HEK293 (cell line): ENCODE measurements at regions not wholly inside any gene's neighbourhood (a gene's known extent, or its start where the extent isn't known, plus 50 kb on each side); places are given as distances from the start of the nearest gene placed in this dataset.

Source experiments
- CTCF ChIA-PET: fragments of 350-600 bp; formaldehyde crosslinking; extraction: SDS; loops from one replicate; lab custom pipeline; 2021; ENCODE audit warnings: antibody characterized with exemption; lab: Yijun Ruan, JAX
- POLR2A ChIA-PET: fragments of 300-600 bp; formaldehyde crosslinking; extraction: SDS; loops from one replicate; lab custom pipeline; 2020; ENCODE audit warnings: antibody characterized with exemption, inconsistent platforms; lab: Yijun Ruan, JAX
- H3K27ac ChIP-seq: fragments of 200-500 bp; sonication (Bioruptor generic); 2 replicates; pipeline ENCODE4 v1.5.1; 2014; ENCODE audit warnings: low read depth, low read length, control low read depth, inconsistent platforms; ENCODE audit errors: extremely low read depth
- H3K36me3 ChIP-seq, 2 experiments: fragments of 200-500 bp in 1 of 2; sonication (Bioruptor generic) in 1 of 2; 1 replicate in 1 of 2; 2 replicates in 1 of 2; pipeline ENCODE4 v1.5.1; 2014 to 2017; ENCODE audit warnings: inconsistent platforms in 2 of 2, low read length in 2 of 2; ENCODE audit not compliant: control insufficient read depth in 2 of 2, insufficient read depth in 1 of 2
- H3K4me1 ChIP-seq: fragments of 200-500 bp; sonication (Bioruptor generic); 2 replicates; pipeline ENCODE4 v1.5.1; 2014; ENCODE audit warnings: mild to moderate bottlenecking, low read length, inconsistent platforms; ENCODE audit not compliant: control insufficient read depth, insufficient read depth
- H3K4me3 ChIP-seq: 2 replicates; pipeline ENCODE4 v1.5.1; 2011; ENCODE audit warnings: low read depth, mild to moderate bottlenecking, control low read depth, low read length, moderate library complexity
- H3K9me3 ChIP-seq: fragments of 200-500 bp; sonication (Bioruptor generic); 2 replicates; pipeline ENCODE4 v1.5.1; 2014; ENCODE audit warnings: low read depth, low read length, inconsistent platforms; ENCODE audit not compliant: control insufficient read depth, insufficient read depth
- KLF10 ChIP-seq: fragments of 450-650 bp; IDR thresholded peaks from 2 replicates; pipeline ENCODE4 v1.5.1; 2018; ENCODE audit warnings: missing biosample characterization, mild to moderate bottlenecking, missing genetic modification characterization
- KLF7 ChIP-seq: fragments of 450-650 bp; formaldehyde crosslinking; IDR thresholded peaks from 2 replicates; pipeline ENCODE4 v1.5.1; 2016; ENCODE audit warnings: missing biosample characterization, missing genetic modification characterization, borderline replicate concordance
- KLF8 ChIP-seq: fragments of 450-650 bp; formaldehyde crosslinking; IDR thresholded peaks from 2 replicates; pipeline ENCODE4 v1.5.1; 2016; ENCODE audit warnings: missing biosample characterization, missing genetic modification characterization
- MEIS1 ChIP-seq: sonication (generic); formaldehyde crosslinking; IDR thresholded peaks from 2 replicates; pipeline ENCODE4 v1.8.1; 2022; ENCODE audit warnings: missing genetic modification reagents, mild to moderate bottlenecking, borderline replicate concordance
- OVOL3 ChIP-seq: fragments of 450-650 bp; formaldehyde crosslinking; IDR thresholded peaks from 2 replicates; pipeline ENCODE4 v1.5.1; 2016; ENCODE audit warnings: missing biosample characterization, missing genetic modification characterization
- TSHZ1 ChIP-seq: fragments of 450-650 bp; formaldehyde crosslinking; IDR thresholded peaks from 2 replicates; pipeline ENCODE4 v1.5.1; 2016; ENCODE audit warnings: missing biosample characterization, missing genetic modification characterization, borderline replicate concordance
- ZBTB20 ChIP-seq: fragments of 450-650 bp; formaldehyde crosslinking; IDR thresholded peaks from 2 replicates; pipeline ENCODE4 v1.5.1; 2016; ENCODE audit warnings: missing biosample characterization, missing genetic modification characterization
- ZEB2 ChIP-seq: fragments of 450-650 bp; formaldehyde crosslinking; IDR thresholded peaks from 2 replicates; pipeline ENCODE4 v1.5.1; 2016; ENCODE audit warnings: missing biosample characterization, missing genetic modification characterization
- ZNF132 ChIP-seq: fragments of 450-650 bp; formaldehyde crosslinking; IDR thresholded peaks from 2 replicates; pipeline ENCODE4 v1.5.1; 2017; ENCODE audit warnings: missing biosample characterization, missing genetic modification characterization, borderline replicate concordance
- ZNF175 ChIP-seq: fragments of 450-650 bp; formaldehyde crosslinking; IDR thresholded peaks from 2 replicates; pipeline ENCODE4 v1.5.1; 2016; ENCODE audit warnings: missing biosample characterization, missing genetic modification characterization
- ZNF19 ChIP-seq: fragments of 450-650 bp; formaldehyde crosslinking; IDR thresholded peaks from 2 replicates; pipeline ENCODE4; 2016; ENCODE audit warnings: missing biosample characterization, missing genetic modification characterization, low read depth
- ZNF366 ChIP-seq: fragments of 450-650 bp; formaldehyde crosslinking; conservative IDR thresholded peaks from 2 replicates; pipeline ENCODE4 v1.5.1; 2016; ENCODE audit warnings: missing biosample characterization, missing genetic modification characterization
- ZNF416 ChIP-seq: fragments of 450-650 bp; formaldehyde crosslinking; IDR thresholded peaks from 2 replicates; pipeline ENCODE4 v1.5.1; 2016; ENCODE audit warnings: missing biosample characterization, missing genetic modification characterization
- ZNF426 ChIP-seq: fragments of 450-650 bp; formaldehyde crosslinking; IDR thresholded peaks from 2 replicates; pipeline ENCODE4 v1.5.1; 2017; ENCODE audit warnings: missing biosample characterization, missing genetic modification characterization, mild to moderate bottlenecking, inconsistent platforms, moderate library complexity
- ZNF449 ChIP-seq: fragments of 450-650 bp; formaldehyde crosslinking; IDR thresholded peaks from 2 replicates; pipeline ENCODE4 v1.5.1; 2017; ENCODE audit warnings: missing biosample characterization, mild to moderate bottlenecking, missing genetic modification characterization, moderate library complexity
- ZNF514 ChIP-seq: fragments of 450-650 bp; formaldehyde crosslinking; IDR thresholded peaks from 2 replicates; pipeline ENCODE4 v1.5.1; 2016; ENCODE audit warnings: missing biosample characterization, missing genetic modification characterization
- ZNF521 ChIP-seq: fragments of 450-650 bp; formaldehyde crosslinking; IDR thresholded peaks from 2 replicates; pipeline ENCODE4 v1.5.1; 2017; ENCODE audit warnings: missing biosample characterization, mild to moderate bottlenecking, missing genetic modification characterization
- ZNF548 ChIP-seq: fragments of 450-650 bp; formaldehyde crosslinking; IDR thresholded peaks from 2 replicates; pipeline ENCODE4 v1.5.1; 2016; ENCODE audit warnings: missing biosample characterization, missing genetic modification characterization
- ZNF549 ChIP-seq: fragments of 450-650 bp; IDR thresholded peaks from 2 replicates; pipeline ENCODE4 v1.5.1; 2018; ENCODE audit warnings: missing biosample characterization, missing genetic modification characterization, mild to moderate bottlenecking, inconsistent platforms, moderate library complexity
- ZNF621 ChIP-seq: fragments of 450-650 bp; formaldehyde crosslinking; IDR thresholded peaks from 2 replicates; pipeline ENCODE4 v1.5.1; 2017; ENCODE audit warnings: missing biosample characterization, missing genetic modification characterization
- ZNF843 ChIP-seq: fragments of 450-650 bp; formaldehyde crosslinking; IDR thresholded peaks from 2 replicates; pipeline ENCODE4 v1.5.1; 2016; ENCODE audit warnings: missing biosample characterization, missing genetic modification characterization
- ZXDB ChIP-seq: fragments of 450-650 bp; formaldehyde crosslinking; IDR thresholded peaks from 2 replicates; pipeline ENCODE4 v1.5.1; 2016; ENCODE audit warnings: missing biosample characterization, missing genetic modification characterization
- TF ChIP-seq, protein P1 (sequence below): fragments of 450-650 bp; formaldehyde crosslinking; conservative IDR thresholded peaks from 2 replicates; pipeline ENCODE4 v1.5.1; 2016; ENCODE audit warnings: low read depth, missing biosample characterization, missing genetic modification characterization
- TF ChIP-seq, protein P2 (sequence below): IDR thresholded peaks from 2 replicates; pipeline ENCODE4 v1.6.1; 2011; ENCODE audit warnings: mild to moderate bottlenecking, low read depth, low read length, borderline replicate concordance

- H3K36me3 ChIP-seq, result no peaks in the 10 kb centered on the region
- POLR2A ChIA-PET, result no interaction called here
- CTCF ChIA-PET, result interaction anchor here (0.6 to 1.6 kb wide), 4 partner anchors 83 to 640 kb away, joined by 3 to 7 read pairs (median 4); no protein-coding TSS in a partner anchor
- H3K9me3 ChIP-seq, result no peaks in the 10 kb centered on the region
- H3K4me3 ChIP-seq, result no peak overlapping the region
- H3K27ac ChIP-seq, result no peak overlapping the region
- TF ChIP-seq ZNF514 (tag by site-specific recombination) (no peak), ZNF549 (tag by site-specific recombination) (no peak), ZNF548 (tag by site-specific recombination) (no peak), ZNF621 (tag by site-specific recombination) (no peak), KLF8 (tag by site-specific recombination) (no peak), ZNF843 (tag by site-specific recombination) (no peak), ZNF132 (tag by site-specific recombination) (no peak), MEIS1 (CRISPR knock-in tag) (no peak), ZNF175 (tag by site-specific recombination) (no peak)
- no peaks in the 10 kb centered on the region for H3K4me1 ChIP-seq
Measured at GRCh38 chr3:127457094-127457475, 133.4 kb downstream of the TPRA1 start.

DNA sequence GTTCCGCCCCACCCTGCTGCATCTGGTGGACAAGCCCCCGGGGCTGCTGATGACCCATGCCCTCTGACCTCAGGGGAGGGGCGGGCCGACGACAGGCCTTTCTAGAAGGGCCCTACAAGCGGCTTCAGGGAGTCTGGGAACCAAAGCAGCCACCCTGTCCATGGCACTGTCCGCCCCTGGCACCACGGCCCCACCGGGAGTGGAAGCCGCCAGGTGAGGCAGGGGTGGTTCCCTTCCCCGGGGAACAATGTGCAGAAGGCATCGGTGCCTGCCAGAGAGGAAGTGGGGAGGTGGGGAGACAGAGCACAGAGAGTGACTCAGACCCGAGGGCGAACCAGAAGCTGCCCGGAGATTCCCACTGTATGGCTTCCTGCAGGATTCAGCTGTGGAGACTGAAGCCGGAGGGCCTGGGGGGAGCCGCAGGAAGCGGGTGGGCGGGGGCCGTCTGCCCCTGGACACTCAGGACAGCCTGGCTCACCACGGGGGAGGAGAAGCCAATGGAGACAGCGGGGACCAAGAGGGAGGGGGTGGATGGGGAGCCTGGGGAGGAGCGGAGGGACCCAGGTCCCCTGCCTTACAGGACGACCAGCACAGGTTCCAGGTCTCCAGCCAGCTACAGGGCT, 134.0 kb downstream of the TPRA1 start:
- H3K4me1 ChIP-seq, result no peaks in the 10 kb centered on the region
- H3K27ac ChIP-seq, result no peak overlapping the region
- ChIA-PET CTCF (interaction anchor here (0.7 to 1.6 kb wide), 7 partner anchors 12 to 474 kb away, joined by 3 to 12 read pairs (median 5); no protein-coding TSS in a partner anchor), POLR2A (no interaction called here)
- H3K4me3 ChIP-seq, result no peak overlapping the region
- no peaks in the 10 kb centered on the region for H3K36me3 ChIP-seq
- no peaks in the 10 kb centered on the region for H3K9me3 ChIP-seq
- TF ChIP-seq ZBTB20 (tag by site-specific recombination) (no peak), KLF7 (tag by site-specific recombination) (no peak), ZNF366 (no peak), ZNF521 (no peak), ZEB2 (no peak), ZNF416 (tag by site-specific recombination) (no peak), ZNF449 (no peak), KLF10 (tag by site-specific recombination) (no peak), TSHZ1 (tag by site-specific recombination) (no peak), OVOL3 (tag by site-specific recombination) (no peak), ZNF19 (tag by site-specific recombination) (no peak), ZXDB (tag by site-specific recombination) (no peak), ZNF426 (tag by site-specific recombination) (no peak)
- TF ChIP-seq, protein P1, sequence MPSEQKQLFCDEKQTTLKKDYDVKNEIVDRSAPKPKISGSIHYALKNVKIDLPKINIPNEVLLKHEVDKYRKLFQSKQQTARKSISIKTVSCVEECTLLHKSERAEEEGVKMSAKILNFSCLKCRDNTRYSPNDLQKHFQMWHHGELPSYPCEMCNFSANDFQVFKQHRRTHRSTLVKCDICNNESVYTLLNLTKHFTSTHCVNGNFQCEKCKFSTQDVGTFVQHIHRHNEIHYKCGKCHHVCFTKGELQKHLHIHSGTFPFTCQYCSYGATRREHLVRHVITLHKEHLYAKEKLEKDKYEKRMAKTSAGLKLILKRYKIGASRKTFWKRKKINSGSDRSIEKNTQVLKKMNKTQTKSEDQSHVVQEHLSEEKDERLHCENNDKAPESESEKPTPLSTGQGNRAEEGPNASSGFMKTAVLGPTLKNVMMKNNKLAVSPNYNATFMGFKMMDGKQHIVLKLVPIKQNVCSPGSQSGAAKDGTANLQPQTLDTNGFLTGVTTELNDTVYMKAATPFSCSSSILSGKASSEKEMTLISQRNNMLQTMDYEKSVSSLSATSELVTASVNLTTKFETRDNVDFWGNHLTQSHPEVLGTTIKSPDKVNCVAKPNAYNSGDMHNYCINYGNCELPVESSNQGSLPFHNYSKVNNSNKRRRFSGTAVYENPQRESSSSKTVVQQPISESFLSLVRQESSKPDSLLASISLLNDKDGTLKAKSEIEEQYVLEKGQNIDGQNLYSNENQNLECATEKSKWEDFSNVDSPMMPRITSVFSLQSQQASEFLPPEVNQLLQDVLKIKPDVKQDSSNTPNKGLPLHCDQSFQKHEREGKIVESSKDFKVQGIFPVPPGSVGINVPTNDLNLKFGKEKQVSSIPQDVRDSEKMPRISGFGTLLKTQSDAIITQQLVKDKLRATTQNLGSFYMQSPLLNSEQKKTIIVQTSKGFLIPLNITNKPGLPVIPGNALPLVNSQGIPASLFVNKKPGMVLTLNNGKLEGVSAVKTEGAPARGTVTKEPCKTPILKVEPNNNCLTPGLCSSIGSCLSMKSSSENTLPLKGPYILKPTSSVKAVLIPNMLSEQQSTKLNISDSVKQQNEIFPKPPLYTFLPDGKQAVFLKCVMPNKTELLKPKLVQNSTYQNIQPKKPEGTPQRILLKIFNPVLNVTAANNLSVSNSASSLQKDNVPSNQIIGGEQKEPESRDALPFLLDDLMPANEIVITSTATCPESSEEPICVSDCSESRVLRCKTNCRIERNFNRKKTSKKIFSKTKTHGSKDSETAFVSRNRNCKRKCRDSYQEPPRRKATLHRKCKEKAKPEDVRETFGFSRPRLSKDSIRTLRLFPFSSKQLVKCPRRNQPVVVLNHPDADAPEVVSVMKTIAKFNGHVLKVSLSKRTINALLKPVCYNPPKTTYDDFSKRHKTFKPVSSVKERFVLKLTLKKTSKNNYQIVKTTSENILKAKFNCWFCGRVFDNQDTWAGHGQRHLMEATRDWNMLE (tag by site-specific recombination), result no peak
- TF ChIP-seq, protein P2, sequence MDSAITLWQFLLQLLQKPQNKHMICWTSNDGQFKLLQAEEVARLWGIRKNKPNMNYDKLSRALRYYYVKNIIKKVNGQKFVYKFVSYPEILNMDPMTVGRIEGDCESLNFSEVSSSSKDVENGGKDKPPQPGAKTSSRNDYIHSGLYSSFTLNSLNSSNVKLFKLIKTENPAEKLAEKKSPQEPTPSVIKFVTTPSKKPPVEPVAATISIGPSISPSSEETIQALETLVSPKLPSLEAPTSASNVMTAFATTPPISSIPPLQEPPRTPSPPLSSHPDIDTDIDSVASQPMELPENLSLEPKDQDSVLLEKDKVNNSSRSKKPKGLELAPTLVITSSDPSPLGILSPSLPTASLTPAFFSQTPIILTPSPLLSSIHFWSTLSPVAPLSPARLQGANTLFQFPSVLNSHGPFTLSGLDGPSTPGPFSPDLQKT, result no peak
